ENCODE measurements at regions not wholly inside any gene's neighbourhood (a gene's known extent, or its start where the extent isn't known, plus 50 kb on each side); places are given as distances from the start of the nearest gene placed in this dataset.
"Not testable (repeated sequence)": the region's sequence is repeated elsewhere in the genome, so short reads cannot be mapped to it uniquely, and the experiment has no call there.

- Mint-ChIP-seq H3K4me3 (ENCODE audit: low read depth) (no peak overlapping the region), H3K27me3 (ENCODE audit: low read depth) (no peaks in the 10 kb centered on the region), H3K27ac (no peak overlapping the region), H3K9me3 (no peaks in the 10 kb centered on the region), H3K4me1 (ENCODE audit: low read depth) (no peaks in the 10 kb centered on the region), H3K36me3 (ENCODE audit: low read depth) (no peaks in the 10 kb centered on the region)
- DNase-seq (ENCODE audit: low spot score): no peak
- intact Hi-C loops (cut with micrococcal nuclease): no loop called here
Observed at GRCh38 chr6:81897793-81898192, 145.3 kb upstream of the TENT5A start.

- Mint-ChIP-seq H3K36me3 (ENCODE audit: low read depth) (no peaks in the 10 kb centered on the region), H3K27ac (no peak overlapping the region), H3K4me1 (ENCODE audit: low read depth) (no peaks in the 10 kb centered on the region), H3K4me3 (ENCODE audit: low read depth) (no peak overlapping the region), H3K27me3 (ENCODE audit: low read depth) (no peaks in the 10 kb centered on the region), H3K9me3 (no peaks in the 10 kb centered on the region)
- no peak for DNase-seq (ENCODE audit: low spot score)
- intact Hi-C loops (cut with micrococcal nuclease): no loop called here
Observed at GRCh38 chr6:81896525-81897503, 144.3 kb upstream of the TENT5A start.

- Mint-ChIP-seq H3K4me1 (ENCODE audit: low read depth) (no peaks in the 10 kb centered on the region), H3K27ac (no peak overlapping the region), H3K4me3 (ENCODE audit: low read depth) (no peak overlapping the region), H3K9me3 (no peaks in the 10 kb centered on the region), H3K27me3 (ENCODE audit: low read depth) (no peaks in the 10 kb centered on the region), H3K36me3 (ENCODE audit: low read depth) (no peaks in the 10 kb centered on the region)
- intact Hi-C loops (cut with micrococcal nuclease): no loop called here
- no peak for DNase-seq (ENCODE audit: low spot score)
Observed at GRCh38 chr6:81895511-81896185, 143.2 kb upstream of the TENT5A start.

GRCh38 chr6:81894788-81895271, 142.3 kb upstream of the TENT5A start:
- no peak overlapping the region for H3K27ac Mint-ChIP-seq
- intact Hi-C loops (cut with micrococcal nuclease): no loop called here
- H3K4me3 Mint-ChIP-seq (ENCODE audit: low read depth): no peak overlapping the region
- no peaks in the 10 kb centered on the region for H3K4me1 Mint-ChIP-seq (ENCODE audit: low read depth)
- no peaks in the 10 kb centered on the region for H3K9me3 Mint-ChIP-seq
- DNase-seq (ENCODE audit: low spot score): no peak
- H3K27me3 Mint-ChIP-seq (ENCODE audit: low read depth): no peaks in the 10 kb centered on the region
- H3K36me3 Mint-ChIP-seq (ENCODE audit: low read depth): no peaks in the 10 kb centered on the region

GRCh38 chr6:81894306-81894705, 141.8 kb upstream of the TENT5A start:
- no peaks in the 10 kb centered on the region for H3K27me3 Mint-ChIP-seq (ENCODE audit: low read depth)
- no peak overlapping the region for H3K27ac Mint-ChIP-seq
- H3K4me1 Mint-ChIP-seq (ENCODE audit: low read depth): no peaks in the 10 kb centered on the region
- H3K9me3 Mint-ChIP-seq: no peaks in the 10 kb centered on the region
- H3K4me3 Mint-ChIP-seq (ENCODE audit: low read depth): no peak overlapping the region
- no peaks in the 10 kb centered on the region for H3K36me3 Mint-ChIP-seq (ENCODE audit: low read depth)
- intact Hi-C loops (cut with micrococcal nuclease): no loop called here
- DNase-seq (ENCODE audit: low spot score): no peak

GRCh38 chr6:81892891-81893290, 140.4 kb upstream of the TENT5A start:
- no peak for DNase-seq (ENCODE audit: low spot score)
- no peak overlapping the region for H3K4me3 Mint-ChIP-seq (ENCODE audit: low read depth)
- intact Hi-C loops (cut with micrococcal nuclease): no loop called here
- H3K27me3 Mint-ChIP-seq (ENCODE audit: low read depth): no peaks in the 10 kb centered on the region
- no peaks in the 10 kb centered on the region for H3K9me3 Mint-ChIP-seq
- no peak overlapping the region for H3K27ac Mint-ChIP-seq
- H3K4me1 Mint-ChIP-seq (ENCODE audit: low read depth): no peaks in the 10 kb centered on the region
- H3K36me3 Mint-ChIP-seq (ENCODE audit: low read depth): no peaks in the 10 kb centered on the region

- H3K9me3 Mint-ChIP-seq: no peaks in the 10 kb centered on the region
- no peaks in the 10 kb centered on the region for H3K36me3 Mint-ChIP-seq (ENCODE audit: low read depth)
- no peak overlapping the region for H3K4me3 Mint-ChIP-seq (ENCODE audit: low read depth)
- H3K4me1 Mint-ChIP-seq (ENCODE audit: low read depth): no peaks in the 10 kb centered on the region
- no peaks in the 10 kb centered on the region for H3K27me3 Mint-ChIP-seq (ENCODE audit: low read depth)
- intact Hi-C loops (cut with micrococcal nuclease): no loop called here
- no peak overlapping the region for H3K27ac Mint-ChIP-seq
- no peak for DNase-seq (ENCODE audit: low spot score)
Observed at GRCh38 chr6:81891874-81892273, 139.4 kb upstream of the TENT5A start.

GRCh38 chr6:81890846-81891245, 138.4 kb upstream of the TENT5A start:
- no peak for DNase-seq (ENCODE audit: low spot score)
- intact Hi-C loops (cut with micrococcal nuclease): no loop called here
- Mint-ChIP-seq H3K27ac (no peak overlapping the region), H3K4me3 (ENCODE audit: low read depth) (no peak overlapping the region), H3K9me3 (no peaks in the 10 kb centered on the region), H3K4me1 (ENCODE audit: low read depth) (no peaks in the 10 kb centered on the region), H3K36me3 (ENCODE audit: low read depth) (no peaks in the 10 kb centered on the region), H3K27me3 (ENCODE audit: low read depth) (no peaks in the 10 kb centered on the region)

- Mint-ChIP-seq H3K9me3 (no peaks in the 10 kb centered on the region), H3K4me1 (ENCODE audit: low read depth) (no peaks in the 10 kb centered on the region), H3K27ac (no peak overlapping the region), H3K4me3 (ENCODE audit: low read depth) (no peak overlapping the region), H3K36me3 (ENCODE audit: low read depth) (no peaks in the 10 kb centered on the region), H3K27me3 (ENCODE audit: low read depth) (no peaks in the 10 kb centered on the region)
- intact Hi-C loops (cut with micrococcal nuclease): no loop called here
- no peak for DNase-seq (ENCODE audit: low spot score)
Observed at GRCh38 chr6:81889377-81890053, 137.0 kb upstream of the TENT5A start.

- H3K27ac Mint-ChIP-seq; H3K4me1 Mint-ChIP-seq (ENCODE audit: low read depth); H3K27me3 Mint-ChIP-seq (ENCODE audit: low read depth); H3K36me3 Mint-ChIP-seq (ENCODE audit: low read depth); DNase-seq (ENCODE audit: low spot score); H3K4me3 Mint-ChIP-seq (ENCODE audit: low read depth); intact Hi-C loops (cut with micrococcal nuclease); H3K9me3 Mint-ChIP-seq: not testable (repeated sequence)
Observed at GRCh38 chr6:81886909-81887308, 134.4 kb upstream of the TENT5A start.

GRCh38 chr6:81886157-81886556, 133.7 kb upstream of the TENT5A start:
- H3K27me3 Mint-ChIP-seq (ENCODE audit: low read depth): no peaks in the 10 kb centered on the region
- no peak for DNase-seq (ENCODE audit: low spot score)
- no peak overlapping the region for H3K27ac Mint-ChIP-seq
- H3K9me3 Mint-ChIP-seq: no peaks in the 10 kb centered on the region
- intact Hi-C loops (cut with micrococcal nuclease): no loop called here
- H3K4me1 Mint-ChIP-seq (ENCODE audit: low read depth): no peaks in the 10 kb centered on the region
- H3K36me3 Mint-ChIP-seq (ENCODE audit: low read depth): no peaks in the 10 kb centered on the region
- H3K4me3 Mint-ChIP-seq (ENCODE audit: low read depth): no peak overlapping the region

GRCh38 chr6:81881660-81882059, 129.2 kb upstream of the TENT5A start:
- H3K27me3 Mint-ChIP-seq (ENCODE audit: low read depth): no peaks in the 10 kb centered on the region
- H3K27ac Mint-ChIP-seq: no peak overlapping the region
- no peak for DNase-seq (ENCODE audit: low spot score)
- no peak overlapping the region for H3K4me3 Mint-ChIP-seq (ENCODE audit: low read depth)
- H3K36me3 Mint-ChIP-seq (ENCODE audit: low read depth): no peaks in the 10 kb centered on the region
- H3K4me1 Mint-ChIP-seq (ENCODE audit: low read depth): no peaks in the 10 kb centered on the region
- intact Hi-C loops (cut with micrococcal nuclease): no loop called here
- H3K9me3 Mint-ChIP-seq: no peaks in the 10 kb centered on the region

GRCh38 chr6:81878479-81878878, 126.0 kb upstream of the TENT5A start:
- DNase-seq (ENCODE audit: low spot score): no peak
- Mint-ChIP-seq H3K9me3 (peaks cover 6% of the 10 kb centered on the region), H3K4me3 (ENCODE audit: low read depth) (no peak overlapping the region), H3K4me1 (ENCODE audit: low read depth) (no peaks in the 10 kb centered on the region), H3K27ac (no peak overlapping the region), H3K36me3 (ENCODE audit: low read depth) (no peaks in the 10 kb centered on the region), H3K27me3 (ENCODE audit: low read depth) (no peaks in the 10 kb centered on the region)
- intact Hi-C loops (cut with micrococcal nuclease): no loop called here
